Glutamatergic neuron (in vitro differentiated cells): ENCODE measurements at regions not wholly inside any gene's neighbourhood (a gene's known extent, or its start where the extent isn't known, plus 50 kb on each side); places are given as distances from the start of the nearest gene placed in this dataset.

ENCODE experiments used
- DNase-seq: peaks from one replicate; pipeline ENCODE4 v3.0.0; 2022
- H3K27ac Mint-ChIP-seq: one replicate; pipeline ENCODE4 v1.8.0; 2020; ENCODE audit warnings: mild to moderate bottlenecking, mixed read lengths, inconsistent platforms; ENCODE audit not compliant: unreplicated experiment
- H3K27me3 Mint-ChIP-seq: one replicate; pipeline ENCODE4 v1.8.0; 2020; ENCODE audit warnings: mild to moderate bottlenecking, moderate library complexity, mixed read lengths, inconsistent platforms; ENCODE audit not compliant: unreplicated experiment
- H3K36me3 Mint-ChIP-seq: one replicate; pipeline ENCODE4 v1.8.0; 2020; ENCODE audit warnings: mild to moderate bottlenecking, mixed read lengths, inconsistent platforms; ENCODE audit not compliant: unreplicated experiment
- H3K4me1 Mint-ChIP-seq: one replicate; pipeline ENCODE4 v1.8.0; 2020; ENCODE audit warnings: mild to moderate bottlenecking, low read depth, mixed read lengths, inconsistent platforms; ENCODE audit not compliant: unreplicated experiment
- H3K4me3 Mint-ChIP-seq: one replicate; pipeline ENCODE4 v1.8.0; 2020; ENCODE audit warnings: mild to moderate bottlenecking, mixed read lengths, inconsistent platforms; ENCODE audit not compliant: unreplicated experiment
- H3K9me3 Mint-ChIP-seq: one replicate; pipeline ENCODE4 v1.8.0; 2020; ENCODE audit warnings: mild to moderate bottlenecking, moderate library complexity, mixed read lengths, inconsistent platforms; ENCODE audit not compliant: unreplicated experiment
- TF ChIP-seq, protein P1 (sequence below): fragments of 200-600 bp; sonication (generic); IDR thresholded peaks from one replicate; pipeline ENCODE4 v1.5.0; 2021; ENCODE audit not compliant: partially characterized antibody, unreplicated experiment

DNA sequence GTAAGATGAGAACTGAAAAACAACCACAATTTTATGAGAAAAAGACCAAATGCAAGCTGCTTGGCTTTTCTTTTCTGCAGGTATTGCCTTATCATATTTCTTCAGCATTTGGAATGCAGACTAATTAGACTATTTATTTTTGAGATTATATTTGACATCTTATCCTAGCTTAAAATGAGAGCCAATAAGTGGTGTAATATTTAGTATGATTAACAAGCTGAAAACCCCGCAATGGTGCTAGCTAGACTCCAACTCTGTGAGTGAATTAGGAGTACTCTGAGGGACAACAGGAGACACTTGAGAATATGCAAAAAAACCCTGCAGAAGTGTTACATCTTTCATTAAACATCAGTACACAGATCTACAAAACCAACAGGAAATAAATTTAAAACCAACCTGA is 180.3 kb upstream of the MEOX2 start:
- Mint-ChIP-seq H3K4me3 (no peak overlapping the region), H3K4me1 (peaks cover 9% of the 10 kb centered on the region), H3K27ac (no peak overlapping the region), H3K27me3 (no peaks in the 10 kb centered on the region), H3K9me3 (no peaks in the 10 kb centered on the region), H3K36me3 (peaks cover 5% of the 10 kb centered on the region)
- no peak for DNase-seq
- TF ChIP-seq, protein P1, sequence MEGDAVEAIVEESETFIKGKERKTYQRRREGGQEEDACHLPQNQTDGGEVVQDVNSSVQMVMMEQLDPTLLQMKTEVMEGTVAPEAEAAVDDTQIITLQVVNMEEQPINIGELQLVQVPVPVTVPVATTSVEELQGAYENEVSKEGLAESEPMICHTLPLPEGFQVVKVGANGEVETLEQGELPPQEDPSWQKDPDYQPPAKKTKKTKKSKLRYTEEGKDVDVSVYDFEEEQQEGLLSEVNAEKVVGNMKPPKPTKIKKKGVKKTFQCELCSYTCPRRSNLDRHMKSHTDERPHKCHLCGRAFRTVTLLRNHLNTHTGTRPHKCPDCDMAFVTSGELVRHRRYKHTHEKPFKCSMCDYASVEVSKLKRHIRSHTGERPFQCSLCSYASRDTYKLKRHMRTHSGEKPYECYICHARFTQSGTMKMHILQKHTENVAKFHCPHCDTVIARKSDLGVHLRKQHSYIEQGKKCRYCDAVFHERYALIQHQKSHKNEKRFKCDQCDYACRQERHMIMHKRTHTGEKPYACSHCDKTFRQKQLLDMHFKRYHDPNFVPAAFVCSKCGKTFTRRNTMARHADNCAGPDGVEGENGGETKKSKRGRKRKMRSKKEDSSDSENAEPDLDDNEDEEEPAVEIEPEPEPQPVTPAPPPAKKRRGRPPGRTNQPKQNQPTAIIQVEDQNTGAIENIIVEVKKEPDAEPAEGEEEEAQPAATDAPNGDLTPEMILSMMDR: no peak

DNA sequence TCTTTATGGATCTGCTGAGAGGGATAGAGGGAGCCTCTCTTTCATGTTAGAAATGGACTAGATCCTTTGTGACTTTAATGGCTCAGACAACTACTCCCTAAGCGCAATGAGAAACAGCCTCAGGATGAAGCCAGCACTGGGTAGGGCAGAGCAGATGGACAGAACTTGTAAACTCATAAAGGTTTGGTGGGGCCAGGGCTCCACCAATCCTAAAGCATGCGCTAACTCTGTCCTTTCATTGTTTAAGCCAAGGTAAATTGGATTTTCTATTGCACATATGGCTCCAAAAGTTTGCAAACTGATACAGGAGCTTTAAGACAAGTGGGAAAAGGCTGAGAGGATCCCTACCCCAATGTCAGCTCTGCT is 178.1 kb upstream of the MEOX2 start:
- peaks cover 7% of the 10 kb centered on the region for H3K36me3 Mint-ChIP-seq
- peaks cover under 1% of the 10 kb centered on the region for H3K9me3 Mint-ChIP-seq
- no peak overlapping the region for H3K27ac Mint-ChIP-seq

DNA sequence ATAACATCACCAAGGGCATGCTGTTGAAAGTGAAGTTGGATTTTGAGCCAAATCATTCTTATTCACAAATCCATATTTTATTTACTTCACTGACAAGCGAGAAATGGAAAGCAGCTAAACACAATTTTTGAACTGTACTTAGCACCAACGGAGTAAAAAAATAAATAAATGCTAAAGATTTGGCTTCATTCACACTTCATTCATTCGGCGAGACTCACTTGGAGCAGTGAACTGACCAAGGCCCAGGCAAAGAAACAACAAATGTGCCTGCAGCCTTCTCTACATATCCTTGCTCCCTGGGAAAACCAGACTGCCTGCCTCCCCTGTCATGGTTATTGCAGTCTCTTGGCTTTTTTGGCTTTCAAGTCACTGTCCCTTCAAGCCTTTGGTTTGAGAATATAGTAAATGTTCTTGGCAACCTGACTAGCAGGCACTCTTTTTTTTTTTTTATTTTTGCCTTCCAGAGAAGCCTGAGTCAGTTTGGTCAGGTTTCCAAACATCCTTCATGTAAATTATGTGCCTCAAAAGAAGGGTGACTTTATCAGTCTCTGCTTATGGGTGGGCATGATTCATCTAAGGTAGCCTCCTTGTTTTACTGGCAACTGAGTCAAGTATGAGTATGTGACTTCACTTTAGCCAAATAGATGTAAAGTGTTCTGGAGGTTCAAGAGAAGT is 177.6 kb upstream of the MEOX2 start:
- no peak overlapping the region for H3K27ac Mint-ChIP-seq
- TF ChIP-seq, protein P1: no peak
- H3K4me3 Mint-ChIP-seq: no peak overlapping the region
- H3K27me3 Mint-ChIP-seq: no peaks in the 10 kb centered on the region
- H3K36me3 Mint-ChIP-seq: peaks cover 12% of the 10 kb centered on the region
- no peak for DNase-seq
- peaks cover 2% of the 10 kb centered on the region for H3K9me3 Mint-ChIP-seq
- H3K4me1 Mint-ChIP-seq: peaks cover 9% of the 10 kb centered on the region

More for the DNA sequence above, 178.1 kb upstream of the MEOX2 start:
- TF ChIP-seq, protein P1: no peak
- Mint-ChIP-seq H3K27me3 (no peaks in the 10 kb centered on the region), H3K4me1 (peaks cover 9% of the 10 kb centered on the region), H3K4me3 (no peak overlapping the region)
- no peak for DNase-seq

DNA sequence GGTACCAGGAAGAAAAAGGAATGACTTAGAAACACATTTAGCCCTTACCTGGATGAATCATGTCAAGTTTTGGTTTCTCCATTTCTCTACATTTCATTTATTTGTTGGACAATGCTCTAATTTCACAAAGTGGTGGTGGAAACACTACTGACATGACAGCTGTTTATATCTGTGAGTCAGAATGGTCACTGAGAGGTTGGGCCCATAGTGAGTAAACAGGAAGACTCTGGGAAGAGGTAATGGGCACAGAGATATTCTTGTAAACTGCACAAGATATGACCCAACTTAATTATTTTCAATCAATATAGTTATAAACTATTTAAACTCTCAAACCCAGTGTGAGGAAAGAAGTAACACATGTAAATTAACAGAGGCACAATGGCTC is 176.3 kb upstream of the MEOX2 start:
- TF ChIP-seq, protein P1: no peak
- DNase-seq: no peak
- H3K27ac Mint-ChIP-seq: no peak overlapping the region
- peaks cover 2% of the 10 kb centered on the region for H3K9me3 Mint-ChIP-seq
- peaks cover 12% of the 10 kb centered on the region for H3K36me3 Mint-ChIP-seq
- peaks cover 3% of the 10 kb centered on the region for H3K27me3 Mint-ChIP-seq
- no peak overlapping the region for H3K4me3 Mint-ChIP-seq
- H3K4me1 Mint-ChIP-seq: peaks cover 9% of the 10 kb centered on the region

DNA sequence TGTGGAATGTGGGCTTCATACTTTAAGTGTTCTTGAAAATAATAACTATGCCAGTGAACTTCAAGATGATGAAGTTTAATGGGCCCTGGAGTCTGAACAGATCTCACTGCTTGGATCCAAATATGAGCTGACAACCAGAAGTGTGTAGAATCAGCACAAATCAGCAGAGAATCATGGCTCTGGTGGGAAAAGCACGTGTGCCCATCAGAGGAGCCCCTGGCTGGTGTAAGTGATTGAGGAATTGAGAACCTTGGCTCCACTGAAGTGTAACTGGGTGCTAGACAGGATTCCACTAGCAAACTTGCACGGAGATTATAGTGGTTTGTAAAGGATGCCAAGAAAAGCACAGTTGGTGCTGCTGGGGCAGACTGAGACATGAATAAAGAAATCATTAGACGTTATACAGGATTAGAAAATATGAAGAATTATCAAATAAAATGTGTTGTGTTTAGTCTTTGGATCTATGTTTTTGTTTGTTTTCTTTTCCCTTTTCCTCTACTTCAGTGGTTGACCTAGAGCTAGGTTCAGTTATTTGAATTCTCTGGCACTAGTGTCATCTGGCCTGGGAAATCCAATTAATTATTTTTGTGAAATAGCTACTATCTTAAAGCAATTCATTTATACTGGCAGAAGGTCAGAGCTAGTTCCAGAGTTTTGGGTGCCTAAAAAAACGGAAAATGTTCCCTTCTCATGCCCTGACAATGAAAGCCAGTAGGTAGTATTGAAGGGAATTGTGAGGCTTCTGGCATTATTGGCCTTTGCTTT is 175.7 kb upstream of the MEOX2 start:
- peaks cover 2% of the 10 kb centered on the region for H3K9me3 Mint-ChIP-seq
- H3K4me3 Mint-ChIP-seq: no peak overlapping the region
- H3K27me3 Mint-ChIP-seq: peaks cover 3% of the 10 kb centered on the region
- peaks cover 12% of the 10 kb centered on the region for H3K36me3 Mint-ChIP-seq
- H3K27ac Mint-ChIP-seq: no peak overlapping the region
- no peak for DNase-seq
- TF ChIP-seq, protein P1: no peak
- H3K4me1 Mint-ChIP-seq: peaks cover 12% of the 10 kb centered on the region
